HEK293 (cell line): ENCODE measurements at regions not wholly inside any gene's neighbourhood (a gene's known extent, or its start where the extent isn't known, plus 50 kb on each side); places are given as distances from the start of the nearest gene placed in this dataset.

Experiments used
- CTCF ChIA-PET: fragments of 350-600 bp; formaldehyde crosslinking; extraction: SDS; loops from one replicate; lab custom pipeline; 2021; ENCODE audit warnings: antibody characterized with exemption; lab: Yijun Ruan, JAX
- POLR2A ChIA-PET: fragments of 300-600 bp; formaldehyde crosslinking; extraction: SDS; loops from one replicate; lab custom pipeline; 2020; ENCODE audit warnings: antibody characterized with exemption, inconsistent platforms; lab: Yijun Ruan, JAX
- H3K27ac ChIP-seq: fragments of 200-500 bp; sonication (Bioruptor generic); 2 replicates; pipeline ENCODE4 v1.5.1; 2014; ENCODE audit warnings: low read depth, low read length, control low read depth, inconsistent platforms; ENCODE audit errors: extremely low read depth
- H3K36me3 ChIP-seq, 2 experiments: fragments of 200-500 bp in 1 of 2; sonication (Bioruptor generic) in 1 of 2; 1 replicate in 1 of 2; 2 replicates in 1 of 2; pipeline ENCODE4 v1.5.1; 2014 to 2017; ENCODE audit warnings: inconsistent platforms in 2 of 2, low read length in 2 of 2; ENCODE audit not compliant: control insufficient read depth in 2 of 2, insufficient read depth in 1 of 2
- H3K4me1 ChIP-seq: fragments of 200-500 bp; sonication (Bioruptor generic); 2 replicates; pipeline ENCODE4 v1.5.1; 2014; ENCODE audit warnings: mild to moderate bottlenecking, low read length, inconsistent platforms; ENCODE audit not compliant: control insufficient read depth, insufficient read depth
- H3K4me3 ChIP-seq: 2 replicates; pipeline ENCODE4 v1.5.1; 2011; ENCODE audit warnings: low read depth, mild to moderate bottlenecking, control low read depth, low read length, moderate library complexity
- H3K9me3 ChIP-seq: fragments of 200-500 bp; sonication (Bioruptor generic); 2 replicates; pipeline ENCODE4 v1.5.1; 2014; ENCODE audit warnings: low read depth, low read length, inconsistent platforms; ENCODE audit not compliant: control insufficient read depth, insufficient read depth
- ATF2 ChIP-seq: fragments of 450-650 bp; formaldehyde crosslinking; IDR thresholded peaks from 2 replicates; pipeline ENCODE4 v1.5.1; 2016; ENCODE audit warnings: missing biosample characterization, missing genetic modification characterization, low read depth
- BCL6B ChIP-seq: fragments of 450-650 bp; formaldehyde crosslinking; IDR thresholded peaks from 2 replicates; pipeline ENCODE4 v1.5.1; 2017; ENCODE audit warnings: missing biosample characterization, missing genetic modification characterization
- GLIS2 ChIP-seq: fragments of 450-650 bp; formaldehyde crosslinking; IDR thresholded peaks from 2 replicates; pipeline ENCODE4 v1.5.1; 2016; ENCODE audit warnings: missing biosample characterization, missing genetic modification characterization
- IKZF3 ChIP-seq: fragments of 450-650 bp; IDR thresholded peaks from 2 replicates; pipeline ENCODE4 v1.5.0; 2018; ENCODE audit warnings: missing biosample characterization, mild to moderate bottlenecking, missing genetic modification characterization, moderate library complexity
- TCF7L2 ChIP-seq: IDR thresholded peaks from 2 replicates; pipeline ENCODE4 v1.6.1; 2011; ENCODE audit warnings: low read depth, mild to moderate bottlenecking, inconsistent platforms, low read length, moderate library complexity, borderline replicate concordance
- ZBTB26 ChIP-seq: fragments of 450-650 bp; formaldehyde crosslinking; optimal IDR thresholded peaks from 2 replicates; pipeline ENCODE3; 2016; ENCODE audit warnings: missing biosample characterization, mild to moderate bottlenecking, missing genetic modification characterization
- ZNF18 ChIP-seq: fragments of 450-650 bp; formaldehyde crosslinking; IDR thresholded peaks from 2 replicates; pipeline ENCODE4 v1.5.1; 2016; ENCODE audit warnings: missing biosample characterization, missing genetic modification characterization
- ZNF26 ChIP-seq: fragments of 450-650 bp; formaldehyde crosslinking; IDR thresholded peaks from 2 replicates; pipeline ENCODE4 v1.5.1; 2016; ENCODE audit warnings: missing biosample characterization, missing genetic modification characterization
- ZNF518A ChIP-seq: fragments of 450-650 bp; formaldehyde crosslinking; conservative IDR thresholded peaks from 2 replicates; pipeline ENCODE4 v1.5.1; 2016; ENCODE audit warnings: low read depth, missing biosample characterization, missing genetic modification characterization
- ZNF701 ChIP-seq: fragments of 450-650 bp; formaldehyde crosslinking; IDR thresholded peaks from 2 replicates; pipeline ENCODE4 v1.5.1; 2016; ENCODE audit warnings: missing biosample characterization, missing genetic modification characterization
- ZNF707 ChIP-seq: fragments of 450-650 bp; formaldehyde crosslinking; IDR thresholded peaks from 2 replicates; pipeline ENCODE4 v1.5.1; 2016; ENCODE audit warnings: missing biosample characterization, missing genetic modification characterization
- ZNF747 ChIP-seq: fragments of 450-650 bp; formaldehyde crosslinking; IDR thresholded peaks from 2 replicates; pipeline ENCODE4 v1.5.1; 2016; ENCODE audit warnings: missing biosample characterization, missing genetic modification characterization
- ZNF768 ChIP-seq: fragments of 450-650 bp; formaldehyde crosslinking; IDR thresholded peaks from 2 replicates; pipeline ENCODE4 v1.5.1; 2018; ENCODE audit warnings: missing biosample characterization, mild to moderate bottlenecking, missing genetic modification characterization

- Histone ChIP-seq H3K27ac (no peak overlapping the region), H3K9me3 (no peaks in the 10 kb centered on the region), H3K4me1 (no peaks in the 10 kb centered on the region), H3K4me3 (no peak overlapping the region), H3K36me3 (no peaks in the 10 kb centered on the region)
- TF ChIP-seq ZNF518A (tag by site-specific recombination) (no peak), ZNF707 (tag by site-specific recombination) (no peak), IKZF3 (tag by site-specific recombination) (no peak), ZNF18 (no peak), ZBTB26 (no peak), ZNF747 (no peak), BCL6B (tag by site-specific recombination) (no peak), ZNF701 (no peak), GLIS2 (tag by site-specific recombination) (no peak), TCF7L2 (no peak), ZNF768 (tag by site-specific recombination) (no peak), ATF2 (tag by site-specific recombination) (no peak), ZNF26 (tag by site-specific recombination) (no peak)
- ChIA-PET CTCF (no interaction called here), POLR2A (no interaction called here)
Measured at GRCh38 chr14:79992407-79993198, 218.7 kb downstream of the DIO2 start.
